Right lobe of liver (tissue), 4 donors: ENCODE measurements at regions not wholly inside any gene's neighbourhood (a gene's known extent, or its start where the extent isn't known, plus 50 kb on each side); places are given as distances from the start of the nearest gene placed in this dataset.

Source experiments
- POLR2A ChIP-seq: fragments of 450-650 bp; IDR thresholded peaks from one replicate; pipeline ENCODE4 v1.6.1; 2017; ENCODE audit warnings: antibody characterized with exemption, mild to moderate bottlenecking
- TF ChIP-seq, protein P1 (sequence below), 4 donors: fragments of 200-600 bp in 3 of 4; fragments of 450-650 bp in 1 of 4; IDR thresholded peaks; one replicate each; pipeline versions ENCODE4 v1.5.1 to v1.8.0; 2016 to 2022; ENCODE audit warnings: antibody characterized with exemption in 4 of 4, mild to moderate bottlenecking in 2 of 4
- donor health status: DM: no; HTN: no; CAD: no.
- donor health status: DM: no; HTN: no; CAD: no.
- donor health status: DM: no; HTN: yes; CAD: no.

DNA sequence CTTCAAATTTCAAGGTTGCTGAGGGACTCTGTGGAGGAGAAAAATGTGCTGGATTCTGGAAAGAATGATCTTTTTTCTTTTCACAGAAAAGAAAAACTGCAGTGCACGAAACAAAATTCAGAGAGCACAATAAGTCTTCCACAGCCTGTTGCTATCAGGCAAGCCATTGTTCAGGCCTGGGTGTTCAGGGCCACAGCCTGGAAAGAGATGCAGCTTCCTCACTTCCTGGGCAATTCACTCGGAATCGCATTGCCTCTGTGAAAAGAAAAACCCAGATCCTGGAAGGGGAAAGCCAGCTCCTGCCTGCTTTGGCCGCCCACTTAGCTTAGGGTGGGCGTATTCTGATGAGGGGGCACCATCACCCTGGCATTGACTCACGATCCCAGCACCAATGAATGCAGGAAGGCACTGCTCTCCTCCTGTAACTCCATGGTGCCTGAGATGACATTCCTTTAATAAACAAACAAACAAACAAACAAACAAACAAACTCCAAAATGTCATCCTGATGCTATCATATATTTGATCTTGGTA is 863.9 kb downstream of the BCL11B start:
- no peak for TF ChIP-seq POLR2A
- TF ChIP-seq, protein P1, sequence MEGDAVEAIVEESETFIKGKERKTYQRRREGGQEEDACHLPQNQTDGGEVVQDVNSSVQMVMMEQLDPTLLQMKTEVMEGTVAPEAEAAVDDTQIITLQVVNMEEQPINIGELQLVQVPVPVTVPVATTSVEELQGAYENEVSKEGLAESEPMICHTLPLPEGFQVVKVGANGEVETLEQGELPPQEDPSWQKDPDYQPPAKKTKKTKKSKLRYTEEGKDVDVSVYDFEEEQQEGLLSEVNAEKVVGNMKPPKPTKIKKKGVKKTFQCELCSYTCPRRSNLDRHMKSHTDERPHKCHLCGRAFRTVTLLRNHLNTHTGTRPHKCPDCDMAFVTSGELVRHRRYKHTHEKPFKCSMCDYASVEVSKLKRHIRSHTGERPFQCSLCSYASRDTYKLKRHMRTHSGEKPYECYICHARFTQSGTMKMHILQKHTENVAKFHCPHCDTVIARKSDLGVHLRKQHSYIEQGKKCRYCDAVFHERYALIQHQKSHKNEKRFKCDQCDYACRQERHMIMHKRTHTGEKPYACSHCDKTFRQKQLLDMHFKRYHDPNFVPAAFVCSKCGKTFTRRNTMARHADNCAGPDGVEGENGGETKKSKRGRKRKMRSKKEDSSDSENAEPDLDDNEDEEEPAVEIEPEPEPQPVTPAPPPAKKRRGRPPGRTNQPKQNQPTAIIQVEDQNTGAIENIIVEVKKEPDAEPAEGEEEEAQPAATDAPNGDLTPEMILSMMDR (IDR thresholded peaks at IDR 0.05): no peak
